GM23338 (cell line): ENCODE measurements at regions not wholly inside any gene's neighbourhood (a gene's known extent, or its start where the extent isn't known, plus 50 kb on each side); places are given as distances from the start of the nearest gene placed in this dataset.

Experiments
- ATAC-seq: fragments of 200-7000 bp; cut with Tn5 transposase; 3 replicates; pipeline ENCODE4 v1.9.1; 2020
- DNase-seq: peaks from one replicate; pipeline ENCODE4 v3.0.0-alpha.2; 2015; ENCODE audit warnings: low spot score
- H2AFZ ChIP-seq: fragments of 200-600 bp; sonication (generic); 2 replicates; pipeline ENCODE4 v1.8.0; 2016; ENCODE audit warnings: antibody characterized with exemption, mild to moderate bottlenecking, moderate library complexity
- H3F3A ChIP-seq: fragments of 200-600 bp; sonication (generic); replicated peaks from 2 replicates; pipeline ENCODE4 v1.8.0; 2017; ENCODE audit warnings: antibody characterized with exemption, mixed run types, low read depth
- H3K27ac ChIP-seq: fragments of 200-600 bp; sonication (generic); 2 replicates; pipeline ENCODE4 v1.6.1; 2016; ENCODE audit warnings: low read depth
- H3K27me3 ChIP-seq: fragments of 200-600 bp; sonication (generic); 2 replicates; pipeline ENCODE4 v1.8.0; 2016; ENCODE audit warnings: mild to moderate bottlenecking, mixed run types, moderate library complexity; ENCODE audit not compliant: insufficient read depth
- H3K36me3 ChIP-seq: fragments of 200-600 bp; sonication (generic); 2 replicates; pipeline ENCODE4 v1.8.0; 2016; ENCODE audit warnings: mild to moderate bottlenecking; ENCODE audit not compliant: insufficient read depth
- H3K4me1 ChIP-seq: fragments of 200-600 bp; sonication (generic); 2 replicates; pipeline ENCODE4 v1.8.0; 2016; ENCODE audit warnings: mild to moderate bottlenecking, moderate library complexity; ENCODE audit not compliant: insufficient read depth
- H3K4me2 ChIP-seq: fragments of 200-600 bp; sonication (generic); 2 replicates; pipeline ENCODE4 v1.7.1; 2017; ENCODE audit warnings: mixed run types
- H3K4me3 ChIP-seq: fragments of 200-600 bp; sonication (generic); 2 replicates; pipeline ENCODE4 v1.6.1; 2016; ENCODE audit warnings: mixed run types
- H3K79me2 ChIP-seq: fragments of 200-600 bp; sonication (generic); replicated peaks from 2 replicates; pipeline ENCODE4 v1.8.0; 2017; ENCODE audit warnings: mild to moderate bottlenecking; ENCODE audit not compliant: insufficient read depth
- H3K9me2 ChIP-seq: fragments of 200-600 bp; sonication (generic); 2 replicates; pipeline ENCODE4 v1.8.0; 2017; ENCODE audit not compliant: insufficient read depth
- H4K20me1 ChIP-seq: fragments of 200-600 bp; sonication (generic); replicated peaks from 2 replicates; pipeline ENCODE4 v1.8.0; 2017; ENCODE audit warnings: mild to moderate bottlenecking; ENCODE audit not compliant: insufficient read depth
- H3K27ac Mint-ChIP-seq: 2 replicates; pipeline ENCODE4 v1.8.0; 2020; ENCODE audit warnings: inconsistent platforms, mild to moderate bottlenecking, moderate library complexity, mixed read lengths
- H3K27me3 Mint-ChIP-seq: 3 replicates; pipeline ENCODE4 v1.8.0; 2022; ENCODE audit warnings: low read depth, mild to moderate bottlenecking, moderate library complexity, mixed read lengths, inconsistent platforms; ENCODE audit not compliant: insufficient read depth, poor library complexity
- H3K36me3 Mint-ChIP-seq: 3 replicates; pipeline ENCODE4 v1.8.0; 2021; ENCODE audit warnings: low read depth, mild to moderate bottlenecking, inconsistent platforms, moderate library complexity, mixed read lengths
- H3K4me1 Mint-ChIP-seq: 3 replicates; pipeline ENCODE4 v1.8.0; 2020; ENCODE audit warnings: mild to moderate bottlenecking, inconsistent platforms, mixed read lengths
- H3K4me3 Mint-ChIP-seq: 3 replicates; pipeline ENCODE4 v1.8.0; 2021; ENCODE audit warnings: moderate library complexity, mild to moderate bottlenecking, inconsistent platforms, mixed read lengths
- H3K9me3 Mint-ChIP-seq: 3 replicates; pipeline ENCODE4 v1.8.0; 2020; ENCODE audit warnings: moderate library complexity, mild to moderate bottlenecking, inconsistent platforms, mixed read lengths
- CREB1 ChIP-seq: fragments of 250-450 bp; sonication (Bioruptor Pico); IDR thresholded peaks from 2 replicates; pipeline ENCODE4 v1.5.0; 2020; ENCODE audit warnings: low read depth, mild to moderate bottlenecking, moderate library complexity
- EZH2 ChIP-seq: fragments of 200-600 bp; sonication (generic); IDR thresholded peaks from one replicate; pipeline ENCODE4 v1.8.0; 2017; ENCODE audit warnings: antibody characterized with exemption, mild to moderate bottlenecking, low read depth; ENCODE audit not compliant: unreplicated experiment
- EZH2phosphoT487 ChIP-seq: fragments of 200-600 bp; sonication (generic); IDR thresholded peaks from one replicate; pipeline ENCODE4 v1.8.1; 2018; ENCODE audit warnings: antibody characterized with exemption; ENCODE audit not compliant: unreplicated experiment
- JUNB ChIP-seq: IDR thresholded peaks from one replicate; pipeline ENCODE4 v1.6.1; 2016; ENCODE audit warnings: antibody characterized with exemption; ENCODE audit not compliant: unreplicated experiment
- NANOG ChIP-seq: IDR thresholded peaks from 2 replicates; pipeline ENCODE4 v1.6.1; 2016; ENCODE audit warnings: antibody characterized with exemption, borderline replicate concordance
- POLR2AphosphoS5 ChIP-seq: IDR thresholded peaks from 2 replicates; pipeline ENCODE4 v1.6.1; 2016; ENCODE audit warnings: antibody characterized with exemption, low read depth
- STAT1 ChIP-seq: IDR thresholded peaks from one replicate; pipeline ENCODE4 v1.6.1; 2016; ENCODE audit warnings: antibody characterized with exemption; ENCODE audit not compliant: unreplicated experiment
- ZNF114 ChIP-seq: fragments of 250-450 bp; sonication (Bioruptor Pico); IDR thresholded peaks from 2 replicates; pipeline ENCODE4 v1.5.0; 2020; ENCODE audit warnings: mild to moderate bottlenecking, moderate library complexity
- ZNF331 ChIP-seq: fragments of 250-450 bp; sonication (Bioruptor Pico); IDR thresholded peaks from 2 replicates; pipeline ENCODE4 v1.5.0; 2020; ENCODE audit warnings: low read depth, mild to moderate bottlenecking, moderate library complexity
- TF ChIP-seq, protein P1 (sequence below), 2 experiments: fragments of 200-600 bp in 1 of 2; sonication (generic) in 1 of 2; conservative IDR thresholded peaks; 2 replicates each; pipeline versions ENCODE4 v1.5.1 to v1.6.1; 2016 to 2017; ENCODE audit warnings: antibody characterized with exemption in 2 of 2, low read depth in 2 of 2, mild to moderate bottlenecking in 2 of 2, moderate library complexity in 1 of 2
- TF ChIP-seq, protein P2 (sequence below): IDR thresholded peaks from 2 replicates; pipeline ENCODE4 v1.6.1; 2016; ENCODE audit warnings: antibody characterized with exemption
- TF ChIP-seq, protein P3 (sequence below): fragments of 250-450 bp; sonication (Bioruptor Pico); IDR thresholded peaks from 2 replicates; pipeline ENCODE4 v1.5.0; 2020; ENCODE audit warnings: mild to moderate bottlenecking, moderate library complexity

DNA sequence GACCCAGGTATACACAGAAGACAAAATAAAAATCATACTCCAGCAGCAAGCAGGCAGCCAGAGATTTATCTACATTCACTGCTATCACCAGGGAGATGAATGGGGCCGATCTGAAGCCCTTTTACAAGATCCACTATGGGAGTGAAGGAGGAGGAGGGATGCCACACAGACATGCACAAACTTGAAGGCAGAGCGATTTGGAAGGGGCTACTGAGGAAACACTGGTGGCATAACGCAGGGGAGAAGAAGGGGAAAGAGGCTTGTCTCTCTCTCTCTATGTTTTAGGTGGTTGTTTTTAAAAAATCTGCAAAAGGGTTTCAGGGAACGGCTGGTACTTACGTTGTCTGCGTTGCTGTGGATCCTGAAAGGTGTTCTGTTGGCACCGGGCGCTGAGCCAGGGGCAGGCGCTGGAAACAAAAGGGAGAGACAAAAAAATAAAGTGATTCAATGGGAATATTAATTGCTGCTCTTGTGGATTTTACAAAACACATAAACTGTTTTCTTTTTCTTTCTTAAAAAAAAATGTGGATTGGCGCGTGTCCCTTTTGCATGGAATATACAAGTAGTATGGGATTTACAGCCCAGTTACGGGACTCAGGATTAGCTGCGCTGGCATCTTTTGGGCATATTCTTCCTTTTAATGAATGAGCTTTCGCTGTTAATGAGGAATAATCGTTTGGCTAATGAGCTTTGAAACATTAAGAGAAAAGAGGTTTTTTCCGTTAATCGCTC, 255.3 kb upstream of the PMFBP1 start (continued):
- no peak for TF ChIP-seq EZH2
- TF ChIP-seq, protein P1, sequence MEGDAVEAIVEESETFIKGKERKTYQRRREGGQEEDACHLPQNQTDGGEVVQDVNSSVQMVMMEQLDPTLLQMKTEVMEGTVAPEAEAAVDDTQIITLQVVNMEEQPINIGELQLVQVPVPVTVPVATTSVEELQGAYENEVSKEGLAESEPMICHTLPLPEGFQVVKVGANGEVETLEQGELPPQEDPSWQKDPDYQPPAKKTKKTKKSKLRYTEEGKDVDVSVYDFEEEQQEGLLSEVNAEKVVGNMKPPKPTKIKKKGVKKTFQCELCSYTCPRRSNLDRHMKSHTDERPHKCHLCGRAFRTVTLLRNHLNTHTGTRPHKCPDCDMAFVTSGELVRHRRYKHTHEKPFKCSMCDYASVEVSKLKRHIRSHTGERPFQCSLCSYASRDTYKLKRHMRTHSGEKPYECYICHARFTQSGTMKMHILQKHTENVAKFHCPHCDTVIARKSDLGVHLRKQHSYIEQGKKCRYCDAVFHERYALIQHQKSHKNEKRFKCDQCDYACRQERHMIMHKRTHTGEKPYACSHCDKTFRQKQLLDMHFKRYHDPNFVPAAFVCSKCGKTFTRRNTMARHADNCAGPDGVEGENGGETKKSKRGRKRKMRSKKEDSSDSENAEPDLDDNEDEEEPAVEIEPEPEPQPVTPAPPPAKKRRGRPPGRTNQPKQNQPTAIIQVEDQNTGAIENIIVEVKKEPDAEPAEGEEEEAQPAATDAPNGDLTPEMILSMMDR (conservative IDR thresholded peaks at IDR 0.05; ENCODE audit: low read depth in 2 of 2), result no peak
- TF ChIP-seq, protein P2, sequence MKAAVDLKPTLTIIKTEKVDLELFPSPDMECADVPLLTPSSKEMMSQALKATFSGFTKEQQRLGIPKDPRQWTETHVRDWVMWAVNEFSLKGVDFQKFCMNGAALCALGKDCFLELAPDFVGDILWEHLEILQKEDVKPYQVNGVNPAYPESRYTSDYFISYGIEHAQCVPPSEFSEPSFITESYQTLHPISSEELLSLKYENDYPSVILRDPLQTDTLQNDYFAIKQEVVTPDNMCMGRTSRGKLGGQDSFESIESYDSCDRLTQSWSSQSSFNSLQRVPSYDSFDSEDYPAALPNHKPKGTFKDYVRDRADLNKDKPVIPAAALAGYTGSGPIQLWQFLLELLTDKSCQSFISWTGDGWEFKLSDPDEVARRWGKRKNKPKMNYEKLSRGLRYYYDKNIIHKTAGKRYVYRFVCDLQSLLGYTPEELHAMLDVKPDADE, result no peak
- no peak for TF ChIP-seq ZNF331

DNA sequence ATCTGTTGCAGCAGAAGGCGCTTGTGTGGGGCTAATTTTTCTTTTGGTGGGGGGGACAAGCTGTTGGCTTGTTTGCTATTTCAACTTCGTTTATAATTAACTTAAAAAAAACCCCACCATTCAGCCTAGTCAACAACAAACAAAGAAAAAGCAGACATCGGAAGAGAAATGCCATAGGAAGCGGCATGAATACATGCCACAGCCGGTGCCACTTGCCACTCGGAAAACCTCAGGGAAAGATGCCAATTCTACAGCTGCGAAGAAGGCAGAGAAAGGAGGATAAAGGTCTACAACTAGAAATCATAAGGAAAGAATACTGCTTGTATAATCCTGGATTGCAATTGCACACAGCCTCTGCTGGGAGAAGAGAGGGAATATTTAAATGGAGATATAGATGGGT, 254.4 kb upstream of the PMFBP1 start:
- Mint-ChIP-seq H3K27me3 (no peaks in the 10 kb centered on the region), H3K4me1 (peaks cover 7% of the 10 kb centered on the region), H3K9me3 (peaks cover 8% of the 10 kb centered on the region), H3K4me3 (no peak overlapping the region), H3K27ac (no peak overlapping the region), H3K36me3 (peaks cover 16% of the 10 kb centered on the region; the same call in 2 of the 3 replicates)
- Histone ChIP-seq H3K4me2 (no peak overlapping the region), H2AFZ (no peak overlapping the region), H3F3A (no peaks in the 10 kb centered on the region), H3K79me2 (no peaks in the 10 kb centered on the region), H3K27ac (no peak overlapping the region), H3K9me2 (no peaks in the 10 kb centered on the region), H3K4me1 (peaks cover 8% of the 10 kb centered on the region; the same call in 1 of the 2 replicates), H3K36me3 (peaks cover 11% of the 10 kb centered on the region), H4K20me1 (no peaks in the 10 kb centered on the region), H3K4me3 (no peak overlapping the region), H3K27me3 (no peaks in the 10 kb centered on the region)
- DNase-seq (no peak), ATAC-seq (no peak)
- no peak for TF ChIP-seq JUNB
- TF ChIP-seq ZNF331, result no peak
- TF ChIP-seq, protein P1 (conservative IDR thresholded peaks at IDR 0.05; ENCODE audit: low read depth in 2 of 2), result no peak
- TF ChIP-seq CREB1 (CRISPR knock-in tag), result no peak
- TF ChIP-seq, protein P3, sequence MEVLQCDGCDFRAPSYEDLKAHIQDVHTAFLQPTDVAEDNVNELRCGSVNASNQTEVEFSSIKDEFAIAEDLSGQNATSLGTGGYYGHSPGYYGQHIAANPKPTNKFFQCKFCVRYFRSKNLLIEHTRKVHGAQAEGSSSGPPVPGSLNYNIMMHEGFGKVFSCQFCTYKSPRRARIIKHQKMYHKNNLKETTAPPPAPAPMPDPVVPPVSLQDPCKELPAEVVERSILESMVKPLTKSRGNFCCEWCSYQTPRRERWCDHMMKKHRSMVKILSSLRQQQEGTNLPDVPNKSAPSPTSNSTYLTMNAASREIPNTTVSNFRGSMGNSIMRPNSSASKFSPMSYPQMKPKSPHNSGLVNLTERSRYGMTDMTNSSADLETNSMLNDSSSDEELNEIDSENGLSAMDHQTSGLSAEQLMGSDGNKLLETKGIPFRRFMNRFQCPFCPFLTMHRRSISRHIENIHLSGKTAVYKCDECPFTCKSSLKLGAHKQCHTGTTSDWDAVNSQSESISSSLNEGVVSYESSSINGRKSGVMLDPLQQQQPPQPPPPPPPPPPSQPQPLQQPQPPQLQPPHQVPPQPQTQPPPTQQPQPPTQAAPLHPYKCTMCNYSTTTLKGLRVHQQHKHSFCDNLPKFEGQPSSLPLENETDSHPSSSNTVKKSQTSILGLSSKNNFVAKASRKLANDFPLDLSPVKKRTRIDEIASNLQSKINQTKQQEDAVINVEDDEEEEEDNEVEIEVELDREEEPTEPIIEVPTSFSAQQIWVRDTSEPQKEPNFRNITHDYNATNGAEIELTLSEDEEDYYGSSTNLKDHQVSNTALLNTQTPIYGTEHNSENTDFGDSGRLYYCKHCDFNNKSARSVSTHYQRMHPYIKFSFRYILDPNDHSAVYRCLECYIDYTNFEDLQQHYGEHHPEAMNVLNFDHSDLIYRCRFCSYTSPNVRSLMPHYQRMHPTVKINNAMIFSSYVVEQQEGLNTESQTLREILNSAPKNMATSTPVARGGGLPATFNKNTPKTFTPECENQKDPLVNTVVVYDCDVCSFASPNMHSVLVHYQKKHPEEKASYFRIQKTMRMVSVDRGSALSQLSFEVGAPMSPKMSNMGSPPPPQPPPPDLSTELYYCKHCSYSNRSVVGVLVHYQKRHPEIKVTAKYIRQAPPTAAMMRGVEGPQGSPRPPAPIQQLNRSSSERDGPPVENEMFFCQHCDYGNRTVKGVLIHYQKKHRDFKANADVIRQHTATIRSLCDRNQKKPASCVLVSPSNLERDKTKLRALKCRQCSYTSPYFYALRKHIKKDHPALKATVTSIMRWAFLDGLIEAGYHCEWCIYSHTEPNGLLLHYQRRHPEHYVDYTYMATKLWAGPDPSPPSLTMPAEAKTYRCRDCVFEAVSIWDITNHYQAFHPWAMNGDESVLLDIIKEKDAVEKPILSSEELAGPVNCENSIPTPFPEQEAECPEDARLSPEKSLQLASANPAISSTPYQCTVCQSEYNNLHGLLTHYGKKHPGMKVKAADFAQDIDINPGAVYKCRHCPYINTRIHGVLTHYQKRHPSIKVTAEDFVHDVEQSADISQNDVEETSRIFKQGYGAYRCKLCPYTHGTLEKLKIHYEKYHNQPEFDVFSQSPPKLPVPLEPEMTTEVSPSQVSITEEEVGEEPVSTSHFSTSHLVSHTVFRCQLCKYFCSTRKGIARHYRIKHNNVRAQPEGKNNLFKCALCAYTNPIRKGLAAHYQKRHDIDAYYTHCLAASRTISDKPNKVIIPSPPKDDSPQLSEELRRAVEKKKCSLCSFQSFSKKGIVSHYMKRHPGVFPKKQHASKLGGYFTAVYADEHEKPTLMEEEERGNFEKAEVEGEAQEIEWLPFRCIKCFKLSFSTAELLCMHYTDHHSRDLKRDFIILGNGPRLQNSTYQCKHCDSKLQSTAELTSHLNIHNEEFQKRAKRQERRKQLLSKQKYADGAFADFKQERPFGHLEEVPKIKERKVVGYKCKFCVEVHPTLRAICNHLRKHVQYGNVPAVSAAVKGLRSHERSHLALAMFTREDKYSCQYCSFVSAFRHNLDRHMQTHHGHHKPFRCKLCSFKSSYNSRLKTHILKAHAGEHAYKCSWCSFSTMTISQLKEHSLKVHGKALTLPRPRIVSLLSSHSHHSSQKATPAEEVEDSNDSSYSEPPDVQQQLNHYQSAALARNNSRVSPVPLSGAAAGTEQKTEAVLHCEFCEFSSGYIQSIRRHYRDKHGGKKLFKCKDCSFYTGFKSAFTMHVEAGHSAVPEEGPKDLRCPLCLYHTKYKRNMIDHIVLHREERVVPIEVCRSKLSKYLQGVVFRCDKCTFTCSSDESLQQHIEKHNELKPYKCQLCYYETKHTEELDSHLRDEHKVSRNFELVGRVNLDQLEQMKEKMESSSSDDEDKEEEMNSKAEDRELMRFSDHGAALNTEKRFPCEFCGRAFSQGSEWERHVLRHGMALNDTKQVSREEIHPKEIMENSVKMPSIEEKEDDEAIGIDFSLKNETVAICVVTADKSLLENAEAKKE (CRISPR knock-in tag), result no peak
- no peak for TF ChIP-seq NANOG
- TF ChIP-seq EZH2, result no peak
- no peak for TF ChIP-seq STAT1
- TF ChIP-seq POLR2AphosphoS5, result no peak
- no peak for TF ChIP-seq EZH2phosphoT487
- TF ChIP-seq, protein P2, result no peak
- no peak for TF ChIP-seq ZNF114 (CRISPR knock-in tag)
